H9 (cell line): ENCODE measurements at regions not wholly inside any gene's neighbourhood (a gene's known extent, or its start where the extent isn't known, plus 50 kb on each side); places are given as distances from the start of the nearest gene placed in this dataset.

Source experiments
- DNase-seq: peaks from one replicate; pipeline ENCODE4 v3.0.0-alpha.2; 2017
- H2AFZ ChIP-seq: one replicate; pipeline ENCODE4 v1.6.1; 2013; ENCODE audit warnings: mild to moderate bottlenecking, low read length, control low read depth, moderate library complexity
- H2AK5ac ChIP-seq: 2 replicates; pipeline ENCODE4 v1.6.1; 2013; ENCODE audit warnings: low read length, control low read depth, mixed read lengths; ENCODE audit not compliant: insufficient read length
- H2BK120ac ChIP-seq: one replicate; pipeline ENCODE4 v1.6.1; 2013; ENCODE audit warnings: low read depth, mild to moderate bottlenecking, low read length, control low read depth, inconsistent platforms; ENCODE audit not compliant: poor library complexity, severe bottlenecking
- H2BK12ac ChIP-seq: 2 replicates; pipeline ENCODE4 v1.6.1; 2013; ENCODE audit warnings: low read length, control low read depth, mixed read lengths, low read depth; ENCODE audit not compliant: insufficient read length
- H2BK15ac ChIP-seq: 2 replicates; pipeline ENCODE4 v1.6.1; 2013; ENCODE audit warnings: low read depth, low read length, control low read depth
- H2BK20ac ChIP-seq: one replicate; pipeline ENCODE4 v1.6.1; 2013; ENCODE audit warnings: low read depth, mild to moderate bottlenecking, low read length, control low read depth, inconsistent platforms; ENCODE audit not compliant: poor library complexity, severe bottlenecking
- H2BK5ac ChIP-seq: 2 replicates; pipeline ENCODE4 v1.6.1; 2013; ENCODE audit warnings: low read length, control low read depth, mixed read lengths; ENCODE audit not compliant: insufficient read length
- H3K14ac ChIP-seq: 2 replicates; pipeline ENCODE4 v1.6.1; 2013; ENCODE audit warnings: low read length, control low read depth; ENCODE audit not compliant: insufficient read depth
- H3K18ac ChIP-seq: 2 replicates; pipeline ENCODE4 v1.6.1; 2013; ENCODE audit warnings: low read depth, mild to moderate bottlenecking, mixed read lengths, low read length, control low read depth; ENCODE audit not compliant: insufficient read length
- H3K23ac ChIP-seq: 2 replicates; pipeline ENCODE4 v1.6.1; 2013; ENCODE audit warnings: low read length, control low read depth, mixed read lengths, low read depth; ENCODE audit not compliant: insufficient read length
- H3K23me2 ChIP-seq: 2 replicates; pipeline ENCODE4 v1.6.1; 2013; ENCODE audit warnings: low read depth, mild to moderate bottlenecking, mixed read lengths, low read length, control low read depth; ENCODE audit not compliant: insufficient read length, poor library complexity, severe bottlenecking
- H3K27ac ChIP-seq: 2 replicates; pipeline ENCODE4 v1.5.1; 2013; ENCODE audit warnings: low read length, control low read depth, mixed read lengths, low read depth; ENCODE audit not compliant: insufficient read length
- H3K27me3 ChIP-seq: 2 replicates; pipeline ENCODE4 v1.6.1; 2013; ENCODE audit warnings: low read length, control low read depth, inconsistent platforms; ENCODE audit not compliant: insufficient read depth
- H3K4ac ChIP-seq: 2 replicates; pipeline ENCODE4 v1.6.1; 2013; ENCODE audit warnings: low read depth, mild to moderate bottlenecking, control low read depth, inconsistent platforms, low read length, moderate library complexity
- H3K4me1 ChIP-seq: 2 replicates; pipeline ENCODE4 v1.6.1; 2013; ENCODE audit warnings: low read length, control low read depth, inconsistent platforms; ENCODE audit not compliant: insufficient read depth
- H3K4me2 ChIP-seq: 2 replicates; pipeline ENCODE4 v1.6.1; 2013; ENCODE audit warnings: low read length, control low read depth, mixed read lengths; ENCODE audit not compliant: insufficient read length, insufficient read depth
- H3K56ac ChIP-seq: 2 replicates; pipeline ENCODE4 v1.6.1; 2013; ENCODE audit warnings: low read depth, mild to moderate bottlenecking, mixed read lengths, low read length, control low read depth; ENCODE audit not compliant: insufficient read length
- H3K79me1 ChIP-seq: 2 replicates; pipeline ENCODE4 v1.6.1; 2013; ENCODE audit warnings: low read depth, mild to moderate bottlenecking, moderate library complexity, low read length, control low read depth, inconsistent platforms; ENCODE audit not compliant: insufficient read depth, poor library complexity, severe bottlenecking
- H3K79me2 ChIP-seq: 2 replicates; pipeline ENCODE4 v1.6.1; 2013; ENCODE audit warnings: low read length, control low read depth, inconsistent platforms; ENCODE audit not compliant: insufficient read depth
- H3K9ac ChIP-seq: 2 replicates; pipeline ENCODE4 v1.6.1; 2013; ENCODE audit warnings: low read length, control low read depth, mixed read lengths; ENCODE audit not compliant: insufficient read length; ENCODE audit errors: extremely low read depth
- H3K9me3 ChIP-seq: one replicate; pipeline ENCODE4 v1.6.1; 2013; ENCODE audit warnings: low read depth, low read length, inconsistent platforms; ENCODE audit not compliant: control insufficient read depth
- H3T11ph ChIP-seq: one replicate; pipeline ENCODE4 v1.6.1; 2013; ENCODE audit warnings: mild to moderate bottlenecking, low read length, control low read depth, inconsistent platforms
- H4K20me1 ChIP-seq: one replicate; pipeline ENCODE4 v1.6.1; 2013; ENCODE audit not compliant: control insufficient read depth, insufficient read length, insufficient read depth
- H4K5ac ChIP-seq: 2 replicates; pipeline ENCODE4 v1.6.1; 2013; ENCODE audit warnings: low read depth, mild to moderate bottlenecking, mixed read lengths, low read length, control low read depth; ENCODE audit not compliant: insufficient read length
- H4K8ac ChIP-seq: replicated peaks from 2 replicates; pipeline ENCODE4 v1.6.1; 2013; ENCODE audit warnings: low read length, control low read depth, mixed read lengths, low read depth; ENCODE audit not compliant: insufficient read length
- H4K91ac ChIP-seq: 2 replicates; pipeline ENCODE4 v1.6.1; 2013; ENCODE audit warnings: low read depth, mild to moderate bottlenecking, moderate library complexity, mixed read lengths, low read length, control low read depth; ENCODE audit not compliant: insufficient read length
- H3K27ac Mint-ChIP-seq, 3 experiments: 2 replicates in 2 of 3; 3 replicates in 1 of 3; pipeline ENCODE4 v1.8.0; 2020 to 2021; ENCODE audit warnings: mixed read lengths in 3 of 3, mild to moderate bottlenecking in 1 of 3, moderate library complexity in 1 of 3
- H3K27me3 Mint-ChIP-seq: 2 replicates; pipeline ENCODE4 v1.8.0; 2021; ENCODE audit warnings: low read depth, mild to moderate bottlenecking, moderate library complexity, mixed read lengths
- H3K36me3 Mint-ChIP-seq, 3 experiments: 2 replicates in 2 of 3; 3 replicates in 1 of 3; pipeline ENCODE4 v1.8.0; 2020 to 2021; ENCODE audit warnings: low read depth in 3 of 3, mixed read lengths in 3 of 3; ENCODE audit not compliant: insufficient read depth in 1 of 3
- H3K4me1 Mint-ChIP-seq, 2 experiments: 2 replicates each; pipeline ENCODE4 v1.8.0; 2020; ENCODE audit warnings: mixed read lengths in 2 of 2
- H3K4me3 Mint-ChIP-seq, 2 experiments: 2 replicates in 1 of 2; 3 replicates in 1 of 2; pipeline ENCODE4 v1.8.0; 2020 to 2021; ENCODE audit warnings: mild to moderate bottlenecking in 2 of 2, mixed read lengths in 2 of 2, moderate library complexity in 1 of 2
- H3K9me3 Mint-ChIP-seq, 2 experiments: 2 replicates in 1 of 2; 3 replicates in 1 of 2; pipeline ENCODE4 v1.8.0; 2020; ENCODE audit warnings: mild to moderate bottlenecking in 2 of 2, mixed read lengths in 2 of 2, moderate library complexity in 1 of 2
- CTCF ChIP-seq: fragments of 200-600 bp; sonication (generic); conservative IDR thresholded peaks from 3 replicates; pipeline ENCODE4 v1.8.0; 2021; ENCODE audit warnings: antibody characterized with exemption, mild to moderate bottlenecking
- WGBS: extraction: QIAGEN DNeasy Blood & Tissue Kit; methylation state at CpG from one replicate; pipeline ENCODE4 v1.1.7; 2013; ENCODE audit warnings: missing lambda C conversion rate, low lambda C conversion rate, mixed read lengths; ENCODE audit not compliant: insufficient read length; ENCODE audit errors: extremely low coverage; 5-methylcytosine and 5-hydroxymethylcytosine counted together

- Histone ChIP-seq H2BK12ac (no peak overlapping the region), H3K9me3 (no peaks in the 10 kb centered on the region), H3K4me2 (no peak overlapping the region), H3K23ac (no peak overlapping the region), H2BK15ac (no peak overlapping the region), H3K14ac (no peak overlapping the region), H4K5ac (no peak overlapping the region), H3K27me3 (no peaks in the 10 kb centered on the region), H3K79me1 (no peaks in the 10 kb centered on the region), H2AFZ (no peak overlapping the region), H2AK5ac (no peak overlapping the region), H2BK5ac (no peak overlapping the region), H3K18ac (no peak overlapping the region), H4K20me1 (no peaks in the 10 kb centered on the region), H3K4me1 (no peaks in the 10 kb centered on the region), H2BK120ac (no peak overlapping the region), H4K91ac (no peak overlapping the region), H3K27ac (no peak overlapping the region), H3K4ac (no peak overlapping the region), H3K79me2 (no peaks in the 10 kb centered on the region), H4K8ac (no peak overlapping the region), H2BK20ac (no peak overlapping the region), H3T11ph (no peak overlapping the region), H3K56ac (no peak overlapping the region), H3K23me2 (no peaks in the 10 kb centered on the region), H3K9ac (no peak overlapping the region)
- Mint-ChIP-seq H3K27ac (no peak overlapping the region; a peak in 1 of 7 replicates), H3K4me1 (no peaks in the 10 kb centered on the region), H3K4me3 (no peak overlapping the region), H3K27me3 (no peaks in the 10 kb centered on the region), H3K9me3 (peaks cover 0 to 5% of the 10 kb centered on the region in 2 experiments; a peak in 3 of 5 replicates), H3K36me3 (peaks cover 0 to 4% (median 0%) of the 10 kb centered on the region in 3 experiments; a peak in 2 of 7 replicates)
- no peak for TF ChIP-seq CTCF
- DNase-seq: no peak
- no CpG with 5 or more reads among the region's 30 CpGs for WGBS
Measured at GRCh38 chr13:56909896-56910600, 230.7 kb upstream of the PRR20A start.
